ENCODE measurements at regions not wholly inside any gene's neighbourhood (a gene's known extent, or its start where the extent isn't known, plus 50 kb on each side); places are given as distances from the start of the nearest gene placed in this dataset.

GRCh38 chr3:40828741-40829415 is 304.1 kb downstream of the ZNF621 start:
- TF ChIP-seq CTCF (IDR thresholded peaks at IDR 0.05) (no peak), POLR2A (IDR thresholded peaks at IDR 0.05; ENCODE audit: low read depth) (no peak), POLR2AphosphoS5 (IDR thresholded peaks at IDR 0.05) (no peak)
